GM12874 (cell line): ENCODE measurements at regions not wholly inside any gene's neighbourhood (a gene's known extent, or its start where the extent isn't known, plus 50 kb on each side); places are given as distances from the start of the nearest gene placed in this dataset.

Experiments used
- TF ChIP-seq, protein P1 (sequence below): IDR thresholded peaks from 2 replicates; pipeline ENCODE4 v1.5.1; 2011; ENCODE audit warnings: low read depth, mild to moderate bottlenecking, control low read depth, low read length, moderate library complexity; ENCODE audit not compliant: insufficient read depth

GRCh38 chr3:59426821-59427565 lies 377.2 kb upstream of the CFAP20DC start:
- TF ChIP-seq, protein P1, sequence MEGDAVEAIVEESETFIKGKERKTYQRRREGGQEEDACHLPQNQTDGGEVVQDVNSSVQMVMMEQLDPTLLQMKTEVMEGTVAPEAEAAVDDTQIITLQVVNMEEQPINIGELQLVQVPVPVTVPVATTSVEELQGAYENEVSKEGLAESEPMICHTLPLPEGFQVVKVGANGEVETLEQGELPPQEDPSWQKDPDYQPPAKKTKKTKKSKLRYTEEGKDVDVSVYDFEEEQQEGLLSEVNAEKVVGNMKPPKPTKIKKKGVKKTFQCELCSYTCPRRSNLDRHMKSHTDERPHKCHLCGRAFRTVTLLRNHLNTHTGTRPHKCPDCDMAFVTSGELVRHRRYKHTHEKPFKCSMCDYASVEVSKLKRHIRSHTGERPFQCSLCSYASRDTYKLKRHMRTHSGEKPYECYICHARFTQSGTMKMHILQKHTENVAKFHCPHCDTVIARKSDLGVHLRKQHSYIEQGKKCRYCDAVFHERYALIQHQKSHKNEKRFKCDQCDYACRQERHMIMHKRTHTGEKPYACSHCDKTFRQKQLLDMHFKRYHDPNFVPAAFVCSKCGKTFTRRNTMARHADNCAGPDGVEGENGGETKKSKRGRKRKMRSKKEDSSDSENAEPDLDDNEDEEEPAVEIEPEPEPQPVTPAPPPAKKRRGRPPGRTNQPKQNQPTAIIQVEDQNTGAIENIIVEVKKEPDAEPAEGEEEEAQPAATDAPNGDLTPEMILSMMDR, result no peak

DNA sequence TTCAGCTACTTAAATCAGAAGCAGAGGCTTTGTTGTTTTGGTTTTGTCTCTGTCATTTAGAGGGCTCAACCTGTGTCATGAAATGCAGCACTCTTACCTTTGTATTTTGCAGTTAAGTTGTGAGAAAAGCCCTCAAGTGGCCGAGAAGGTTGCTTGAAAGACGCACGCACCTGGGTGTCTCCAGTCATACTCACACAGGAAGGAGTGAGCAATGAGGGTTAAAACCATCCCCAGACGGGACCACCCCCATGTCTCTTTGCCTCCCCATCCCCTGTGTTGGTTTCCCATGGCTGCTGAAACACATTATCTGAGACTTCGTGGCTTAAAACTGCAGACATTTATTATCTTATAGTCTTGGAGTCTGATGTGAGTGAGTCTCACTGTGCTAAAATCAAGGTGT lies 376.1 kb upstream of the CFAP20DC start:
- TF ChIP-seq, protein P1, result no peak

DNA sequence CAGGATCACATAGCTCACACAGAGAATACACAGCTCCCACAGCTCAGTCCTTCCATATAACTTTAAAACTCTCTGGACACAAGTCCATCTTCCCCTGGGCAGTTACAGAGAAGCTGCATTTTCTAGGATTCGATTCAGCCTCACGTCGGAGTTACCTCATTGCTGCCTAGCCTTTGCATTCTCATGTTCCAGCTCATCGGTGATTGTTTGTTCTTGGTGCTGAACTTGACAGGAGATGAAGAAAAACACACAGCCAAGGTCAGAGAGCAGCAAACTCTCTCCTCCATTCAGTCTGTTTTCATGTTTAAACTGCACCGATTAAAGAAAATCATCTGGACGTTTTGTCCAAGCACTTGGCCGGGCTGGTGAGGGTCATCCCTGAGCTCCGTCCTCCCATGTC lies 375.5 kb upstream of the CFAP20DC start:
- TF ChIP-seq, protein P1, result no peak

GRCh38 chr3:59424268-59425010 lies 374.6 kb upstream of the CFAP20DC start:
- TF ChIP-seq, protein P1, result no peak

DNA sequence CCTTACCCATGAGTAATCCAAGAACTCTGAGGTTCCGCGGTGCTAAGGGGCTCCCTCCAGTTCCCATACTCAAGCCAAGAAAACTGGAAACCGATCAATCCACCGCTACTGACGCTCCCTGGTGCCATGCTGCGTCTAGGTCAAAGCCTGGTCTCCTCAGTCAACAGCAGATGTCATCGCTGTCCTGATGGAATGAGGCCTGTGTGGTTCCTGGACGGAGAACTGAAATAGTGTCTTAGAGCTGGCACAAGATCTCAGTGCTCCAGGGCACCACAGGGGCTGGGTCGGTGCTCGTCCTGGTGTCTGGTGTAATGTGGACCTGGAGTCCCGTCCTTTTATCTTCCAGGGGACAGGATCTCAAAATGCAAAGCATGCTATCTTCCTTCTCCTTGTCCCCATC lies 373.9 kb upstream of the CFAP20DC start:
- TF ChIP-seq, protein P1, result no peak

- TF ChIP-seq, protein P1, result no peak
Observed at GRCh38 chr3:59422312-59422711, 372.5 kb upstream of the CFAP20DC start.

DNA sequence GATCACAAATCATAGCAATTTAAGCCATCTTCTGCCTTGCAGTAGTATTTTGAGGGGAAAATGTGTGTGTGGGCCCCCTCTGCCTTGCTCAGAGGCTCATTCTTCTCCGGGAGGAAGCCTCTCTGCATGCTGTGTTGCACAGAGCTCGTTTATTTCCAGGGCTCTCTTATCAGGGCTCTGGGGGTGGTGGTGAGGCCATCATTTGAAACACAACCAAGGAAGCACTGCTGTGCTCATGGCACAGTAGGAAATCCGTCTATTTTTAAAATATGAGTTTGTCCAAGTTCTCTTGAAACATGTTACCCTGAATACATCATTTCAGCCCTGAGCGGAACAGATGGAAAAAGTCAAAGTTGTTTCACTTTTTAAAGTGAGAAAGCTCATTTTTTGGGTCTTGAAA lies 369.0 kb upstream of the CFAP20DC start:
- TF ChIP-seq, protein P1, result no peak
